ENCODE measurements at regions not wholly inside any gene's neighbourhood (a gene's known extent, or its start where the extent isn't known, plus 50 kb on each side); places are given as distances from the start of the nearest gene placed in this dataset.

- TF ChIP-seq CTCF (IDR thresholded peaks at IDR 0.05) (no peak), EZH2 (IDR thresholded peaks at IDR 0.05; ENCODE audit: borderline replicate concordance, insufficient read depth, low read depth, low read length, poor library complexity, severe bottlenecking) (no peak)
Measured at GRCh38 chr10:62721687-62722086, 82.8 kb upstream of the ADO start.
